GM12878 (cell line): ENCODE measurements at regions not wholly inside any gene's neighbourhood (a gene's known extent, or its start where the extent isn't known, plus 50 kb on each side); places are given as distances from the start of the nearest gene placed in this dataset.

Experiments used
- ATAC-seq: fragments of 200-7000 bp; cut with Tn5 transposase; 3 replicates; pipeline ENCODE4 v1.9.1; 2020; ENCODE audit warnings: mild to moderate bottlenecking, moderate library complexity
- BruUV-seq: library from RNA; stranded (reverse); fragments of 400-500 nt; replicated peaks from 2 replicates; lab custom pipeline; 2021; lab: Mats Ljungman, UMichigan
- CTCF ChIA-PET: fragments of 300-600 bp; sonication (Branson Sonifier 250); formaldehyde crosslinking; extraction: SDS; loops from one replicate; lab custom pipeline; 2021; ENCODE audit warnings: inconsistent platforms; lab: Yijun Ruan, JAX
- POLR2A ChIA-PET: fragments of 350-600 bp; formaldehyde crosslinking; extraction: SDS; loops from one replicate; lab custom pipeline; 2021; ENCODE audit warnings: inconsistent platforms; lab: Charles Lee
- RAD21 ChIA-PET: fragments of 300-600 bp; sonication (Branson Sonifier 250); formaldehyde crosslinking; loops from one replicate; lab custom pipeline; 2023; ENCODE audit warnings: antibody characterized with exemption; ENCODE audit not compliant: unreplicated experiment; lab: Charles Lee
- SMC1A ChIA-PET: fragments of 300-600 bp; sonication (Branson Sonifier 250); formaldehyde crosslinking; loops from one replicate; lab custom pipeline; 2023; ENCODE audit not compliant: unreplicated experiment, uncharacterized antibody; lab: Charles Lee
- DNase-seq: peaks from one replicate; pipeline ENCODE4 v3.0.0-alpha.2; 2011; ENCODE audit warnings: low read depth, low spot score
- FAIRE-seq: peaks from 3 replicates; lab custom pipeline; 2011; peaks lifted over from hg19 to GRCh38; lab: Jason Lieb, UNC
- H2AFZ ChIP-seq: 2 replicates; pipeline ENCODE4 v1.6.0; 2011; ENCODE audit warnings: low read depth, low read length, control low read depth; ENCODE audit not compliant: control insufficient read depth
- H3K27ac ChIP-seq: 2 replicates; pipeline ENCODE4 v1.5.1; 2011; ENCODE audit warnings: control low read depth; ENCODE audit not compliant: control insufficient read depth, insufficient read depth
- H3K27me3 ChIP-seq, 2 experiments: replicated peaks in 1 of 2; 2 replicates each; pipeline versions ENCODE4 v1.6.0 to v1.6.1; 2011; ENCODE audit warnings: low read length in 1 of 2; ENCODE audit not compliant: control insufficient read depth in 2 of 2, insufficient read depth in 2 of 2
- H3K36me3 ChIP-seq, 2 experiments: 2 replicates each; pipeline ENCODE4 v1.5.1; 2011; ENCODE audit warnings: low read length in 1 of 2; ENCODE audit not compliant: control insufficient read depth in 2 of 2, insufficient read depth in 2 of 2
- H3K4me1 ChIP-seq: 2 replicates; pipeline ENCODE4 v1.6.1; 2011; ENCODE audit warnings: mild to moderate bottlenecking, low read length, moderate library complexity, mixed read lengths; ENCODE audit not compliant: control insufficient read depth, insufficient read depth
- H3K4me2 ChIP-seq: 2 replicates; pipeline ENCODE4 v1.6.0; 2011; ENCODE audit warnings: control low read depth; ENCODE audit not compliant: control insufficient read depth, insufficient read depth
- H3K4me3 ChIP-seq: fragments of 200-600 bp; sonication (generic); 2 replicates; pipeline ENCODE4 v1.5.1; 2016
- H3K79me2 ChIP-seq: 2 replicates; pipeline ENCODE4 v1.6.0; 2011; ENCODE audit warnings: low read length; ENCODE audit not compliant: control insufficient read depth, insufficient read depth
- H3K9ac ChIP-seq: 2 replicates; pipeline ENCODE4 v1.8.0; 2011; ENCODE audit warnings: low read length, control low read depth, mixed read lengths; ENCODE audit not compliant: control insufficient read depth, insufficient read depth
- H3K9me3 ChIP-seq: replicated peaks from 3 replicates; pipeline ENCODE4 v1.5.1; 2011; ENCODE audit warnings: mild to moderate bottlenecking, low read length; ENCODE audit not compliant: control insufficient read depth, insufficient read depth
- H4K20me1 ChIP-seq: 2 replicates; pipeline ENCODE4 v1.6.0; 2011; ENCODE audit not compliant: control insufficient read depth, insufficient read depth
- CHD2 ChIP-seq: IDR thresholded peaks from 2 replicates; pipeline ENCODE4 v1.6.1; 2011; ENCODE audit warnings: low read depth, low read length, improper control_type of control experiment, borderline replicate concordance
- E2F8 ChIP-seq: fragments of 450-650 bp; IDR thresholded peaks from 2 replicates; pipeline ENCODE4 v1.6.1; 2018; ENCODE audit warnings: mild to moderate bottlenecking, low read depth, moderate library complexity; ENCODE audit not compliant: partially characterized antibody
- GABPA ChIP-seq: IDR thresholded peaks from 2 replicates; pipeline ENCODE4 v1.6.1; 2014; ENCODE audit warnings: antibody characterized with exemption, low read depth, mild to moderate bottlenecking, inconsistent platforms
- HDGF ChIP-seq: fragments of 450-650 bp; IDR thresholded peaks from 2 replicates; pipeline ENCODE4 v1.6.1; 2016; ENCODE audit warnings: antibody characterized with exemption
- JUNB ChIP-seq: IDR thresholded peaks from 2 replicates; pipeline ENCODE4 v1.6.1; 2016; ENCODE audit warnings: antibody characterized with exemption, mild to moderate bottlenecking
- NRF1 ChIP-seq: conservative IDR thresholded peaks from 2 replicates; pipeline ENCODE4 v1.6.1; 2011; ENCODE audit warnings: mild to moderate bottlenecking, low read depth, low read length, improper control_type of control experiment
- RAD21 ChIP-seq: IDR thresholded peaks from 2 replicates; pipeline ENCODE4 v1.6.1; 2011; ENCODE audit warnings: mild to moderate bottlenecking, low read depth, low read length, moderate library complexity; ENCODE audit not compliant: insufficient read depth
- SMAD1 ChIP-seq: fragments of 450-650 bp; IDR thresholded peaks from 2 replicates; pipeline ENCODE4 v1.6.1; 2018; ENCODE audit warnings: mild to moderate bottlenecking, low read depth; ENCODE audit not compliant: partially characterized antibody
- SRF ChIP-seq, 2 experiments: IDR thresholded peaks; 2 replicates each; pipeline ENCODE4 v1.6.1; 2011; ENCODE audit warnings: low read depth in 2 of 2, low read length in 2 of 2, mild to moderate bottlenecking in 1 of 2, moderate library complexity in 1 of 2
- STAT3 ChIP-seq: IDR thresholded peaks from 2 replicates; pipeline ENCODE4 v1.6.1; 2011; ENCODE audit warnings: low read depth, low read length, improper control_type of control experiment
- TCF3 ChIP-seq: IDR thresholded peaks from 2 replicates; pipeline ENCODE4 v1.6.1; 2012; ENCODE audit warnings: low read depth, mild to moderate bottlenecking, low read length, borderline replicate concordance; ENCODE audit not compliant: insufficient read depth
- ZBTB40 ChIP-seq: fragments of 450-650 bp; IDR thresholded peaks from 2 replicates; pipeline ENCODE4 v1.6.1; 2016; ENCODE audit warnings: mild to moderate bottlenecking, moderate library complexity, borderline replicate concordance
- ZNF274 ChIP-seq: IDR thresholded peaks from one replicate; pipeline ENCODE4 v1.8.0; 2011; ENCODE audit not compliant: insufficient read length, insufficient read depth
- WGBS: methylation state at CpG from one replicate; pipeline ENCODE4 v1.1.6; 2016; ENCODE audit warnings: low lambda C conversion rate; ENCODE audit not compliant: insufficient replicate concordance, insufficient coverage; ENCODE audit errors: missing lambda C conversion rate; 5-methylcytosine and 5-hydroxymethylcytosine counted together
- in situ Hi-C: fragments of 300-500 bp; cut with MboI; formaldehyde crosslinking; loops from 9 replicates; pipeline ENCODE4 v1.14.3; 2018; ENCODE audit warnings: mixed read lengths
- intact Hi-C: fragments of 100-400 bp; cut with micrococcal nuclease; formaldehyde crosslinking; loops from one replicate; pipeline ENCODE4 v1.14.2; 2022; ENCODE audit not compliant: unreplicated experiment
- TF ChIP-seq, protein P1 (sequence below): fragments of 450-650 bp; IDR thresholded peaks from 2 replicates; pipeline ENCODE4 v1.6.1; 2017; ENCODE audit warnings: borderline replicate concordance

GRCh38 chr2:149988361-149988760, 400.8 kb upstream of the MMADHC start:
- H3K9ac ChIP-seq = no peak overlapping the region
- no peaks in the 10 kb centered on the region for H4K20me1 ChIP-seq
- ChIA-PET SMC1A (no interaction called here), CTCF (no interaction called here), POLR2A (no interaction called here), RAD21 (no interaction called here)
- no peaks in the 10 kb centered on the region for H3K79me2 ChIP-seq
- H3K4me2 ChIP-seq = no peak overlapping the region
- H3K27me3 ChIP-seq = no peaks in the 10 kb centered on the region
- no peaks in the 10 kb centered on the region for H3K36me3 ChIP-seq
- no peak for FAIRE-seq
- 23% methylated on average over 4 of the region's 4 CpGs for WGBS
- in situ Hi-C loops = no loop called here
- no peaks in the 10 kb centered on the region for H3K4me1 ChIP-seq
- no peak overlapping the region for H3K27ac ChIP-seq
- BruUV-seq = no TSS peak
- no peak for DNase-seq
- intact Hi-C loops = no loop called here
- no peak overlapping the region for H2AFZ ChIP-seq
- ATAC-seq = no peak
- H3K9me3 ChIP-seq = no peaks in the 10 kb centered on the region
- H3K4me3 ChIP-seq = no peak overlapping the region
- TF ChIP-seq, protein P1, sequence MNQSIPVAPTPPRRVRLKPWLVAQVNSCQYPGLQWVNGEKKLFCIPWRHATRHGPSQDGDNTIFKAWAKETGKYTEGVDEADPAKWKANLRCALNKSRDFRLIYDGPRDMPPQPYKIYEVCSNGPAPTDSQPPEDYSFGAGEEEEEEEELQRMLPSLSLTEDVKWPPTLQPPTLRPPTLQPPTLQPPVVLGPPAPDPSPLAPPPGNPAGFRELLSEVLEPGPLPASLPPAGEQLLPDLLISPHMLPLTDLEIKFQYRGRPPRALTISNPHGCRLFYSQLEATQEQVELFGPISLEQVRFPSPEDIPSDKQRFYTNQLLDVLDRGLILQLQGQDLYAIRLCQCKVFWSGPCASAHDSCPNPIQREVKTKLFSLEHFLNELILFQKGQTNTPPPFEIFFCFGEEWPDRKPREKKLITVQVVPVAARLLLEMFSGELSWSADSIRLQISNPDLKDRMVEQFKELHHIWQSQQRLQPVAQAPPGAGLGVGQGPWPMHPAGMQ = no peak
- TF ChIP-seq E2F8 = no peak
- TF ChIP-seq ZBTB40 = no peak
- TF ChIP-seq GABPA = no peak
- TF ChIP-seq RAD21 = no peak
- no peak for TF ChIP-seq SRF (IDR thresholded peaks at IDR 0.05; ENCODE audit: low read depth in 2 of 2, low read length in 2 of 2)
- no peak for TF ChIP-seq SMAD1
- no peak for TF ChIP-seq CHD2
- no peak for TF ChIP-seq NRF1
- no peak for TF ChIP-seq HDGF
- TF ChIP-seq STAT3 = no peak
- TF ChIP-seq ZNF274 = no peak
- TF ChIP-seq JUNB = no peak
- no peak for TF ChIP-seq TCF3
